CD8-positive, alpha-beta memory T cell (primary cell): ENCODE measurements at regions not wholly inside any gene's neighbourhood (a gene's known extent, or its start where the extent isn't known, plus 50 kb on each side); places are given as distances from the start of the nearest gene placed in this dataset.
"Not testable (repeated sequence)": the region's sequence is repeated elsewhere in the genome, so short reads cannot be mapped to it uniquely, and the experiment has no call there.

Source experiments
- CTCF ChIA-PET: fragments of 350-600 bp; sonication (Branson Sonifier 250); formaldehyde crosslinking; loops from one replicate; lab custom pipeline; 2021; ENCODE audit warnings: antibody characterized with exemption; lab: Charles Lee
- POLR2A ChIA-PET: fragments of 350-600 bp; sonication (Branson Sonifier 250); formaldehyde crosslinking; loops from one replicate; lab custom pipeline; 2021; ENCODE audit warnings: antibody characterized with exemption; lab: Charles Lee
- DNase-seq, 5 donors: peaks; one replicate each; pipeline versions ENCODE4 v3.0.0 to v3.0.0-alpha.2; 2020 to 2022; ENCODE audit warnings: mixed read lengths in 1 of 5
- H3K27ac ChIP-seq: one replicate; pipeline ENCODE4 v1.7.0; 2013; ENCODE audit warnings: low read depth, mild to moderate bottlenecking, low read length, moderate library complexity
- H3K27me3 ChIP-seq: 2 replicates; pipeline ENCODE4 v1.7.0; 2013; ENCODE audit warnings: low read length, mild to moderate bottlenecking; ENCODE audit not compliant: insufficient read depth, poor library complexity, severe bottlenecking
- H3K36me3 ChIP-seq: 2 replicates; pipeline ENCODE4 v1.7.0; 2013; ENCODE audit warnings: mild to moderate bottlenecking, low read length, moderate library complexity; ENCODE audit not compliant: insufficient read depth
- H3K4me1 ChIP-seq: 2 replicates; pipeline ENCODE4 v1.7.0; 2013; ENCODE audit warnings: mild to moderate bottlenecking, low read length, moderate library complexity; ENCODE audit not compliant: insufficient read depth
- H3K4me3 ChIP-seq: 2 replicates; pipeline ENCODE4 v1.7.0; 2013; ENCODE audit warnings: mild to moderate bottlenecking, low read length
- H3K9me3 ChIP-seq: 2 replicates; pipeline ENCODE4 v1.7.0; 2013; ENCODE audit warnings: mild to moderate bottlenecking, low read length
- H3K27ac Mint-ChIP-seq, 8 donors: one replicate each; pipeline ENCODE4 v1.8.0; 2020 to 2021; ENCODE audit warnings: mixed read lengths in 8 of 8, mild to moderate bottlenecking in 6 of 8, inconsistent platforms in 3 of 8, moderate library complexity in 3 of 8
- H3K27me3 Mint-ChIP-seq, 2 donors: one replicate each; pipeline ENCODE4 v1.8.0; 2020 to 2021; ENCODE audit warnings: mixed read lengths in 2 of 2, mild to moderate bottlenecking in 1 of 2, moderate library complexity in 1 of 2
- H3K36me3 Mint-ChIP-seq, 3 donors: one replicate each; pipeline ENCODE4 v1.8.0; 2020 to 2021; ENCODE audit warnings: mixed read lengths in 3 of 3, inconsistent platforms in 1 of 3, mild to moderate bottlenecking in 1 of 3
- H3K4me1 Mint-ChIP-seq, 3 donors: one replicate each; pipeline ENCODE4 v1.8.0; 2020 to 2021; ENCODE audit warnings: mixed read lengths in 3 of 3, inconsistent platforms in 1 of 3, mild to moderate bottlenecking in 1 of 3
- H3K4me3 Mint-ChIP-seq, 7 donors: one replicate each; pipeline ENCODE4 v1.8.0; 2020 to 2021; ENCODE audit warnings: mixed read lengths in 7 of 7, mild to moderate bottlenecking in 6 of 7, moderate library complexity in 4 of 7, inconsistent platforms in 2 of 7
- H3K9me3 Mint-ChIP-seq, 5 donors: one replicate each; pipeline ENCODE4 v1.8.0; 2020 to 2022; ENCODE audit warnings: mixed read lengths in 5 of 5, mild to moderate bottlenecking in 3 of 5, moderate library complexity in 2 of 5, inconsistent platforms in 1 of 5

- H3K4me3 Mint-ChIP-seq = no peak overlapping the region
- H3K27ac ChIP-seq = no peak overlapping the region
- DNase-seq = no peak
- no peaks in the 10 kb centered on the region for H3K27me3 Mint-ChIP-seq
- H3K36me3 ChIP-seq = no peaks in the 10 kb centered on the region
- ChIA-PET CTCF (no interaction called here), POLR2A (no interaction called here)
- no peaks in the 10 kb centered on the region for H3K4me1 Mint-ChIP-seq
- H3K27me3 ChIP-seq = no peaks in the 10 kb centered on the region
- H3K4me1 ChIP-seq = no peaks in the 10 kb centered on the region
- H3K9me3 Mint-ChIP-seq = peaks cover 0 to 2% (median 0%) of the 10 kb centered on the region in 5 donors
- no peaks in the 10 kb centered on the region for H3K36me3 Mint-ChIP-seq
- H3K27ac Mint-ChIP-seq = peak overlapping the region in 1 of 8 donors; percentile 32
- no peaks in the 10 kb centered on the region for H3K9me3 ChIP-seq
- H3K4me3 ChIP-seq = no peak overlapping the region
These were observed 1198.6 kb upstream of the ACO1 start for GRCh38 chr9:31185831-31186230.

GRCh38 chr9:31188496-31188895 is 1195.9 kb upstream of the ACO1 start:
- H3K9me3 Mint-ChIP-seq = peaks cover 0 to 2% (median 0%) of the 10 kb centered on the region in 5 donors
- H3K9me3 ChIP-seq = no peaks in the 10 kb centered on the region
- H3K4me1 ChIP-seq = no peaks in the 10 kb centered on the region
- H3K27me3 ChIP-seq = no peaks in the 10 kb centered on the region
- CTCF ChIA-PET = no interaction called here
- POLR2A ChIA-PET = no interaction called here
- H3K4me3 Mint-ChIP-seq = no peak overlapping the region
- no peaks in the 10 kb centered on the region for H3K4me1 Mint-ChIP-seq
- no peak overlapping the region for H3K27ac ChIP-seq
- no peak overlapping the region for H3K4me3 ChIP-seq
- H3K27ac Mint-ChIP-seq = no peak overlapping the region
- no peaks in the 10 kb centered on the region for H3K36me3 ChIP-seq
- peaks cover 0 to 1% (median 0%) of the 10 kb centered on the region in 3 donors for H3K36me3 Mint-ChIP-seq
- H3K27me3 Mint-ChIP-seq = peaks cover 0 to 3% of the 10 kb centered on the region in 2 donors
- no peak for DNase-seq

GRCh38 chr9:31210978-31211570 is 1173.4 kb upstream of the ACO1 start:
- Mint-ChIP-seq H3K36me3 (peaks cover 0 to 3% (median 0%) of the 10 kb centered on the region in 3 donors), H3K9me3 (no peaks in the 10 kb centered on the region), H3K27me3 (no peaks in the 10 kb centered on the region), H3K4me1 (peaks cover 14 to 42% (median 33%) of the 10 kb centered on the region in 3 donors), H3K27ac (no peak overlapping the region), H3K4me3 (peak overlapping the region in 2 of 7 donors; percentile 11 to 24)
- Histone ChIP-seq H3K36me3 (no peaks in the 10 kb centered on the region), H3K27ac (no peak overlapping the region), H3K4me1 (peaks cover 3% of the 10 kb centered on the region), H3K9me3 (no peaks in the 10 kb centered on the region), H3K4me3 (no peak overlapping the region), H3K27me3 (no peaks in the 10 kb centered on the region)
- no peak for DNase-seq
- ChIA-PET POLR2A (no interaction called here), CTCF (no interaction called here)

- DNase-seq, POLR2A ChIA-PET, H3K4me1 Mint-ChIP-seq, H3K4me1 ChIP-seq, H3K9me3 ChIP-seq, H3K36me3 ChIP-seq, H3K27me3 Mint-ChIP-seq, H3K4me3 ChIP-seq, H3K27ac ChIP-seq, CTCF ChIA-PET, H3K4me3 Mint-ChIP-seq, H3K36me3 Mint-ChIP-seq, H3K27ac Mint-ChIP-seq, H3K27me3 ChIP-seq: not testable (repeated sequence)
- H3K9me3 Mint-ChIP-seq = peaks cover 0 to 10% (median 4%) of the 10 kb centered on the region in 5 donors
These were observed 1154.5 kb upstream of the ACO1 start for GRCh38 chr9:31229976-31230375.

- CTCF ChIA-PET = no interaction called here
- peaks cover 0 to 6% (median 1%) of the 10 kb centered on the region in 3 donors for H3K36me3 Mint-ChIP-seq
- peaks cover 7% of the 10 kb centered on the region for H3K4me1 ChIP-seq
- H3K9me3 ChIP-seq = no peaks in the 10 kb centered on the region
- H3K27me3 ChIP-seq = no peaks in the 10 kb centered on the region
- no peak overlapping the region for H3K4me3 Mint-ChIP-seq
- no peak overlapping the region for H3K27ac Mint-ChIP-seq
- H3K27ac ChIP-seq = no peak overlapping the region
- H3K9me3 Mint-ChIP-seq = peaks cover 0 to 7% (median 3%) of the 10 kb centered on the region in 5 donors
- H3K4me1 Mint-ChIP-seq = peaks cover 6 to 17% (median 14%) of the 10 kb centered on the region in 3 donors
- no peak overlapping the region for H3K4me3 ChIP-seq
- H3K36me3 ChIP-seq = no peaks in the 10 kb centered on the region
- H3K27me3 Mint-ChIP-seq = peaks cover 0 to 4% of the 10 kb centered on the region in 2 donors
- POLR2A ChIA-PET = no interaction called here
- no peak for DNase-seq
These were observed 1152.0 kb upstream of the ACO1 start for GRCh38 chr9:31232485-31232884.

- peaks cover 14 to 27% (median 24%) of the 10 kb centered on the region in 3 donors for H3K4me1 Mint-ChIP-seq
- peaks cover 0 to 1% of the 10 kb centered on the region in 2 donors for H3K27me3 Mint-ChIP-seq
- H3K36me3 Mint-ChIP-seq = no peaks in the 10 kb centered on the region
- H3K36me3 ChIP-seq = no peaks in the 10 kb centered on the region
- no peaks in the 10 kb centered on the region for H3K27me3 ChIP-seq
- H3K27ac ChIP-seq = no peak overlapping the region
- H3K27ac Mint-ChIP-seq = no peak overlapping the region
- no peaks in the 10 kb centered on the region for H3K9me3 ChIP-seq
- no peak overlapping the region for H3K4me3 ChIP-seq
- ChIA-PET POLR2A (no interaction called here), CTCF (no interaction called here)
- no peak overlapping the region for H3K4me3 Mint-ChIP-seq
- no peak for DNase-seq
- peaks cover 7% of the 10 kb centered on the region for H3K4me1 ChIP-seq
- H3K9me3 Mint-ChIP-seq = no peaks in the 10 kb centered on the region
These were observed 1148.1 kb upstream of the ACO1 start for GRCh38 chr9:31236344-31236743.

- no peaks in the 10 kb centered on the region for H3K27me3 Mint-ChIP-seq
- H3K4me1 ChIP-seq = no peaks in the 10 kb centered on the region
- H3K36me3 Mint-ChIP-seq = peaks cover 0 to 10% (median 0%) of the 10 kb centered on the region in 3 donors
- no peak overlapping the region for H3K4me3 Mint-ChIP-seq
- H3K4me1 Mint-ChIP-seq = peaks cover under 1 to 1% (median 1%) of the 10 kb centered on the region in 3 donors
- no peak overlapping the region for H3K27ac ChIP-seq
- H3K9me3 Mint-ChIP-seq = peaks cover 0 to 1% (median 0%) of the 10 kb centered on the region in 5 donors
- DNase-seq = no peak
- no peaks in the 10 kb centered on the region for H3K27me3 ChIP-seq
- CTCF ChIA-PET = no interaction called here
- H3K36me3 ChIP-seq = no peaks in the 10 kb centered on the region
- no peak overlapping the region for H3K4me3 ChIP-seq
- H3K9me3 ChIP-seq = no peaks in the 10 kb centered on the region
- POLR2A ChIA-PET = no interaction called here
- H3K27ac Mint-ChIP-seq = peak overlapping the region in 1 of 8 donors; percentile 21
These were observed 1141.1 kb upstream of the ACO1 start for GRCh38 chr9:31243386-31243785.

GRCh38 chr9:31248156-31248555 is 1136.3 kb upstream of the ACO1 start:
- no peaks in the 10 kb centered on the region for H3K4me1 ChIP-seq
- H3K4me1 Mint-ChIP-seq = no peaks in the 10 kb centered on the region
- H3K36me3 ChIP-seq = no peaks in the 10 kb centered on the region
- no peaks in the 10 kb centered on the region for H3K27me3 ChIP-seq
- no peaks in the 10 kb centered on the region for H3K9me3 ChIP-seq
- ChIA-PET CTCF (no interaction called here), POLR2A (no interaction called here)
- peaks cover 0 to 1% (median 0%) of the 10 kb centered on the region in 5 donors for H3K9me3 Mint-ChIP-seq
- H3K4me3 Mint-ChIP-seq = no peak overlapping the region
- no peak overlapping the region for H3K4me3 ChIP-seq
- no peak overlapping the region for H3K27ac Mint-ChIP-seq
- DNase-seq = no peak
- no peak overlapping the region for H3K27ac ChIP-seq
- H3K27me3 Mint-ChIP-seq = no peaks in the 10 kb centered on the region
- H3K36me3 Mint-ChIP-seq = peaks cover 0 to 19% (median 0%) of the 10 kb centered on the region in 3 donors
